SK-N-SH (cell line): ENCODE measurements at regions not wholly inside any gene's neighbourhood (a gene's known extent, or its start where the extent isn't known, plus 50 kb on each side); places are given as distances from the start of the nearest gene placed in this dataset.

Experiments used
- CTCF ChIA-PET: fragments of 300-600, 350-600 bp; formaldehyde crosslinking; extraction: SDS; loops from one replicate; lab custom pipeline; 2021; lab: Yijun Ruan, JAX
- POLR2A ChIA-PET: fragments of 350-600 bp; sonication (Branson Sonifier 250); formaldehyde crosslinking; extraction: SDS; loops from one replicate; lab custom pipeline; 2020; ENCODE audit warnings: antibody characterized with exemption, inconsistent platforms; lab: Yijun Ruan, JAX
- DNase-seq: peaks from one replicate; pipeline ENCODE4 v3.0.0; 2012
- H2AFZ ChIP-seq: fragments of 200-600 bp; sonication (generic); 2 replicates; pipeline ENCODE4 v1.8.1; 2016; ENCODE audit warnings: antibody characterized with exemption, mild to moderate bottlenecking, low read depth
- H3F3A ChIP-seq: fragments of 200-600 bp; sonication (generic); replicated peaks from 2 replicates; pipeline ENCODE3; 2016; ENCODE audit warnings: antibody characterized with exemption, mild to moderate bottlenecking; ENCODE audit not compliant: insufficient read depth
- H3K27ac ChIP-seq, 2 experiments: fragments of 200-500 bp in 1 of 2; fragments of 200-600 bp in 1 of 2; sonication (Bioruptor generic) in 1 of 2; sonication (generic), shearing (Covaris generic) in 1 of 2; 2 replicates each; pipeline versions ENCODE4 v1.5.1 to v1.6.1; 2014 to 2016; ENCODE audit warnings: low read depth in 2 of 2, inconsistent platforms in 1 of 2, low read length in 1 of 2, mild to moderate bottlenecking in 1 of 2, mixed read lengths in 1 of 2
- H3K27me3 ChIP-seq: fragments of 200-600 bp; sonication (generic), shearing (Covaris generic); 2 replicates; pipeline ENCODE4 v1.6.1; 2016; ENCODE audit warnings: mixed run types; ENCODE audit not compliant: insufficient read depth
- H3K36me3 ChIP-seq, 2 experiments: fragments of 200-500 bp in 1 of 2; fragments of 200-600 bp in 1 of 2; sonication (Bioruptor generic) in 1 of 2; sonication (generic) in 1 of 2; replicated peaks in 1 of 2; 2 replicates each; pipeline versions ENCODE3 to v1.5.1; 2014 to 2016; ENCODE audit warnings: low read length in 1 of 2, mild to moderate bottlenecking in 1 of 2; ENCODE audit not compliant: insufficient read depth in 2 of 2, control insufficient read depth in 1 of 2
- H3K4me1 ChIP-seq, 2 experiments: fragments of 200-500 bp in 1 of 2; fragments of 200-600 bp in 1 of 2; sonication (Bioruptor generic) in 1 of 2; sonication (generic), shearing (Covaris generic) in 1 of 2; 2 replicates each; pipeline versions ENCODE4 v1.5.1 to v1.6.1; 2014 to 2016; ENCODE audit warnings: low read depth in 1 of 2, low read length in 1 of 2, mixed run types in 1 of 2; ENCODE audit not compliant: insufficient read depth in 2 of 2, control insufficient read depth in 1 of 2
- H3K4me2 ChIP-seq: fragments of 200-600 bp; sonication (generic), shearing (Covaris generic); 2 replicates; pipeline ENCODE4 v1.6.1; 2017; ENCODE audit warnings: mixed run types
- H3K4me3 ChIP-seq, 2 experiments: fragments of 200-500 bp in 1 of 2; fragments of 200-600 bp in 1 of 2; sonication (Bioruptor generic) in 1 of 2; sonication (generic), shearing (Covaris generic) in 1 of 2; 2 replicates each; pipeline versions ENCODE4 v1.5.1 to v1.8.1; 2014 to 2016; ENCODE audit warnings: low read depth in 2 of 2, inconsistent platforms in 1 of 2, low read length in 1 of 2, mild to moderate bottlenecking in 1 of 2, mixed read lengths in 1 of 2, moderate library complexity in 1 of 2
- H3K79me2 ChIP-seq: fragments of 200-600 bp; sonication (generic); 2 replicates; pipeline ENCODE4 v1.8.1; 2017; ENCODE audit warnings: mild to moderate bottlenecking; ENCODE audit not compliant: insufficient read depth
- H3K9ac ChIP-seq: fragments of 200-600 bp; sonication (generic); 2 replicates; pipeline ENCODE4 v1.6.1; 2017; ENCODE audit warnings: mixed run types
- H3K9me2 ChIP-seq: fragments of 200-600 bp; sonication (generic); 2 replicates; pipeline ENCODE4 v1.6.1; 2017; ENCODE audit warnings: mixed run types
- H3K9me3 ChIP-seq: fragments of 200-600 bp; sonication (generic); 2 replicates; pipeline ENCODE4 v1.6.1; 2017; ENCODE audit warnings: mixed run types, mild to moderate bottlenecking, moderate library complexity
- H4K20me1 ChIP-seq: fragments of 200-600 bp; sonication (generic); 2 replicates; pipeline ENCODE4 v1.6.1; 2017; ENCODE audit warnings: mild to moderate bottlenecking, mixed run types; ENCODE audit not compliant: insufficient read depth
- CHD2 ChIP-seq: fragments of 150-350 bp; IDR thresholded peaks from 2 replicates; pipeline ENCODE4 v1.6.1; 2018; ENCODE audit warnings: low read length; ENCODE audit not compliant: partially characterized antibody
- EP300 ChIP-seq, 2 experiments: IDR thresholded peaks; 2 replicates each; pipeline versions ENCODE4 v1.4.0 to v1.6.1; 2012; ENCODE audit warnings: borderline replicate concordance in 1 of 2, low read depth in 1 of 2, low read length in 1 of 2
- EZH2phosphoT487 ChIP-seq: fragments of 200-600 bp; sonication (generic); IDR thresholded peaks from 2 replicates; pipeline ENCODE4 v1.6.1; 2017; ENCODE audit warnings: low read depth, mixed run types, mild to moderate bottlenecking, antibody characterized with exemption, moderate library complexity, borderline replicate concordance
- FOXJ3 ChIP-seq: sonication (generic); formaldehyde crosslinking; IDR thresholded peaks from 2 replicates; pipeline ENCODE4 v1.5.1; 2020; ENCODE audit warnings: mild to moderate bottlenecking, missing genetic modification reagents
- FOXM1 ChIP-seq: IDR thresholded peaks from 2 replicates; pipeline ENCODE4 v1.4.0; 2012; ENCODE audit warnings: low read depth, mild to moderate bottlenecking
- GATA2 ChIP-seq: sonication (generic); formaldehyde crosslinking; IDR thresholded peaks from 2 replicates; pipeline ENCODE4 v1.5.0; 2020; ENCODE audit warnings: mild to moderate bottlenecking, missing genetic modification reagents
- JUND ChIP-seq: IDR thresholded peaks from 2 replicates; pipeline ENCODE4 v1.4.0; 2012
- MEF2A ChIP-seq: IDR thresholded peaks from 2 replicates; pipeline ENCODE4 v1.4.0; 2012; ENCODE audit warnings: low read depth, borderline replicate concordance
- MXI1 ChIP-seq: IDR thresholded peaks from 2 replicates; pipeline ENCODE4 v1.6.1; 2012; ENCODE audit warnings: mild to moderate bottlenecking, low read depth, low read length, improper control_type of control experiment
- RAD21 ChIP-seq: IDR thresholded peaks from 2 replicates; pipeline ENCODE4 v1.6.1; 2012; ENCODE audit warnings: mild to moderate bottlenecking, low read length
- REST ChIP-seq: IDR thresholded peaks from 2 replicates; pipeline ENCODE4 v1.6.1; 2012; ENCODE audit warnings: mild to moderate bottlenecking, low read depth, low read length, moderate library complexity
- TAF1 ChIP-seq: IDR thresholded peaks from 2 replicates; pipeline ENCODE4 v1.6.1; 2012; ENCODE audit warnings: low read depth, mild to moderate bottlenecking, low read length, moderate library complexity, borderline replicate concordance
- TCF12 ChIP-seq: IDR thresholded peaks from 2 replicates; pipeline ENCODE4 v1.4.0; 2012
- TEAD4 ChIP-seq: IDR thresholded peaks from 2 replicates; pipeline ENCODE4 v1.4.0; 2012; ENCODE audit warnings: mild to moderate bottlenecking, borderline replicate concordance; ENCODE audit not compliant: insufficient read depth
- YY1 ChIP-seq: IDR thresholded peaks from 2 replicates; pipeline ENCODE4 v1.4.0; 2012; ENCODE audit warnings: low read depth, mild to moderate bottlenecking
- ZBTB33 ChIP-seq: IDR thresholded peaks from 2 replicates; pipeline ENCODE4 v1.4.0; 2012; ENCODE audit warnings: low read depth, borderline replicate concordance
- TF ChIP-seq, protein P1 (sequence below): IDR thresholded peaks from 2 replicates; pipeline ENCODE4 v1.4.0; 2012; ENCODE audit warnings: low read depth, borderline replicate concordance
- TF ChIP-seq, protein P2 (sequence below): fragments of 150-350 bp; IDR thresholded peaks from 2 replicates; pipeline ENCODE4 v1.6.1; 2016; ENCODE audit warnings: mild to moderate bottlenecking, low read depth, low read length

- CTCF ChIA-PET: no interaction called here
- H3K36me3 ChIP-seq: no peaks in the 10 kb centered on the region
- no peaks in the 10 kb centered on the region for H3K9me3 ChIP-seq
- no peaks in the 10 kb centered on the region for H4K20me1 ChIP-seq
- H3K9ac ChIP-seq: no peak overlapping the region
- H3K9me2 ChIP-seq: no peaks in the 10 kb centered on the region
- TF ChIP-seq MEF2A (no peak), MXI1 (no peak), TEAD4 (no peak), YY1 (no peak), EP300 (IDR thresholded peaks at IDR 0.05; ENCODE audit: borderline replicate concordance in 1 of 2, low read depth in 1 of 2, low read length in 1 of 2) (no peak), ZBTB33 (no peak), EZH2phosphoT487 (no peak), TAF1 (no peak), FOXJ3 (CRISPR knock-in tag) (no peak), REST (no peak), GATA2 (no peak), JUND (no peak), CHD2 (no peak), FOXM1 (no peak), RAD21 (no peak), TCF12 (no peak)
- TF ChIP-seq, protein P1, sequence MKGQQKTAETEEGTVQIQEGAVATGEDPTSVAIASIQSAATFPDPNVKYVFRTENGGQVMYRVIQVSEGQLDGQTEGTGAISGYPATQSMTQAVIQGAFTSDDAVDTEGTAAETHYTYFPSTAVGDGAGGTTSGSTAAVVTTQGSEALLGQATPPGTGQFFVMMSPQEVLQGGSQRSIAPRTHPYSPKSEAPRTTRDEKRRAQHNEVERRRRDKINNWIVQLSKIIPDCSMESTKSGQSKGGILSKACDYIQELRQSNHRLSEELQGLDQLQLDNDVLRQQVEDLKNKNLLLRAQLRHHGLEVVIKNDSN: no peak
- TF ChIP-seq, protein P2, sequence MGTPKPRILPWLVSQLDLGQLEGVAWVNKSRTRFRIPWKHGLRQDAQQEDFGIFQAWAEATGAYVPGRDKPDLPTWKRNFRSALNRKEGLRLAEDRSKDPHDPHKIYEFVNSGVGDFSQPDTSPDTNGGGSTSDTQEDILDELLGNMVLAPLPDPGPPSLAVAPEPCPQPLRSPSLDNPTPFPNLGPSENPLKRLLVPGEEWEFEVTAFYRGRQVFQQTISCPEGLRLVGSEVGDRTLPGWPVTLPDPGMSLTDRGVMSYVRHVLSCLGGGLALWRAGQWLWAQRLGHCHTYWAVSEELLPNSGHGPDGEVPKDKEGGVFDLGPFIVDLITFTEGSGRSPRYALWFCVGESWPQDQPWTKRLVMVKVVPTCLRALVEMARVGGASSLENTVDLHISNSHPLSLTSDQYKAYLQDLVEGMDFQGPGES: no peak
- TF ChIP-seq, all 33 proteins: peak for 0
- POLR2A ChIA-PET: no interaction called here
- DNase-seq: no peak
- 0 out of 2 replicates have a peak overlapping the region, but pooled peaks have one; percentile 21 for H3K4me2 ChIP-seq
- no peak overlapping the region for H3K4me3 ChIP-seq
- no peak overlapping the region for H3K27ac ChIP-seq
- no peaks in the 10 kb centered on the region for H3K79me2 ChIP-seq
- H3K27me3 ChIP-seq: no peaks in the 10 kb centered on the region
- no peaks in the 10 kb centered on the region for H3K4me1 ChIP-seq
- H3F3A ChIP-seq: no peaks in the 10 kb centered on the region
- H2AFZ ChIP-seq: no peak overlapping the region
Measured at GRCh38 chr2:52390651-52391050, 1358.7 kb upstream of the NRXN1 start.
